Lower leg skin (tissue), 4 donors: ENCODE measurements at regions not wholly inside any gene's neighbourhood (a gene's known extent, or its start where the extent isn't known, plus 50 kb on each side); places are given as distances from the start of the nearest gene placed in this dataset.

Experiments used
- DNase-seq, 2 donors: peaks; one replicate each; pipeline ENCODE4 v3.0.0-alpha.2; 2019; ENCODE audit warnings: low spot score in 2 of 2
- H3K4me3 ChIP-seq: fragments of 200-600 bp; sonication (generic); 2 replicates; pipeline ENCODE4 v1.5.1; 2017; ENCODE audit warnings: mild to moderate bottlenecking, low read depth; ENCODE audit not compliant: poor library complexity, severe bottlenecking
- POLR2A ChIP-seq, 2 donors: fragments of 450-650 bp; IDR thresholded peaks; one replicate each; pipeline ENCODE4 v1.6.1; 2016 to 2017; ENCODE audit warnings: antibody characterized with exemption in 2 of 2, mild to moderate bottlenecking in 1 of 2, moderate library complexity in 1 of 2
- WGBS, 2 donors: methylation state at CpG; one replicate each; pipeline ENCODE4 v1.1.5; 2018; 5-methylcytosine and 5-hydroxymethylcytosine counted together
- intact Hi-C: fragments of 100-400 bp; cut with DNase I; formaldehyde crosslinking; loops from one replicate; pipeline ENCODE4 v1.15.0; 2023; ENCODE audit warnings: low total_unique reads
- TF ChIP-seq, protein P1 (sequence below), 3 donors: fragments of 450-650 bp; IDR thresholded peaks; one replicate each; pipeline ENCODE4 v1.5.1; 2016; ENCODE audit warnings: antibody characterized with exemption in 3 of 3, mild to moderate bottlenecking in 3 of 3, moderate library complexity in 2 of 3

DNA sequence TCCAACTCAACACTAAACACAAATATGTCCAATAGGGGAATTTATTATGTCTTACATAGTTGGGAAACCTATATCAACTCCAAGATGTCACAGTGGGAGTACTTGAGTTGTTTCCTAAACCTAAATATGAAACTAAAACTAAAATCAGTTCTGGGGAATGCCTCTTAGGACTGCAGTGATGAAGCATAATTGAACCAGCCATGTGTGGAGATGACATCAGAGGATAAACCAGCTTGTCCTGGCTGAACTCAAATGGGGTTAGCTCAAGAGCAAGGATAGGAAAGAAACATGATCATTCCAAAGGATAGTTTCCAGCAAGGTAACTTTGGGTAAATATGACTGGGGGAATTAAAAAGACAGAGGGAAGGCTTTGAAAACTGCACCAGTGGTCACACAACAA lies 88.9 kb upstream of the PLPPR1 start:
- H3K4me3 ChIP-seq: no peak overlapping the region
- TF ChIP-seq, protein P1, sequence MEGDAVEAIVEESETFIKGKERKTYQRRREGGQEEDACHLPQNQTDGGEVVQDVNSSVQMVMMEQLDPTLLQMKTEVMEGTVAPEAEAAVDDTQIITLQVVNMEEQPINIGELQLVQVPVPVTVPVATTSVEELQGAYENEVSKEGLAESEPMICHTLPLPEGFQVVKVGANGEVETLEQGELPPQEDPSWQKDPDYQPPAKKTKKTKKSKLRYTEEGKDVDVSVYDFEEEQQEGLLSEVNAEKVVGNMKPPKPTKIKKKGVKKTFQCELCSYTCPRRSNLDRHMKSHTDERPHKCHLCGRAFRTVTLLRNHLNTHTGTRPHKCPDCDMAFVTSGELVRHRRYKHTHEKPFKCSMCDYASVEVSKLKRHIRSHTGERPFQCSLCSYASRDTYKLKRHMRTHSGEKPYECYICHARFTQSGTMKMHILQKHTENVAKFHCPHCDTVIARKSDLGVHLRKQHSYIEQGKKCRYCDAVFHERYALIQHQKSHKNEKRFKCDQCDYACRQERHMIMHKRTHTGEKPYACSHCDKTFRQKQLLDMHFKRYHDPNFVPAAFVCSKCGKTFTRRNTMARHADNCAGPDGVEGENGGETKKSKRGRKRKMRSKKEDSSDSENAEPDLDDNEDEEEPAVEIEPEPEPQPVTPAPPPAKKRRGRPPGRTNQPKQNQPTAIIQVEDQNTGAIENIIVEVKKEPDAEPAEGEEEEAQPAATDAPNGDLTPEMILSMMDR (IDR thresholded peaks at IDR 0.05): no peak
- TF ChIP-seq POLR2A (IDR thresholded peaks at IDR 0.05): no peak
- DNase-seq: no peak
- intact Hi-C loops: no loop called here

DNA sequence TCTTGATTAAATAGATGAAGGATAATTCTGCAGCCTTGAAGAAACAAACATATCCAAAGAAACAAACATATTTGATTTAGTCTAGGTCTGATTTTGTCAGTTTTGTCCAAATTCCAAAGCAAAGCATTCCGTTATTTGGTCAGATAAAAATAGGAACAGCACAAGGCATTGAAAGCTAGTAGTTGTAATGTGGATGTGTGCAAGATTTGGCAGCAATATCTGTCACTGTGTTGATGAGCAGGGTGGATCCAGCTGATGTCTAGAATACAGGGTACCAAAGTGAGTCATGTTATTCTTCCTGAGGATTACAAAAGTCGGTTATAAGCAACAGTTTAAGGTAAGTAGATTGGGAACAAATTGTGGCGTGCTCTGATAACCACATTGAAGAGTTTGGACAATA lies 69.3 kb upstream of the PLPPR1 start:
- no peak for DNase-seq
- no peak for TF ChIP-seq POLR2A (IDR thresholded peaks at IDR 0.05)
- TF ChIP-seq, protein P1 (IDR thresholded peaks at IDR 0.05): no peak
- intact Hi-C loops: no loop called here
- WGBS, 2 donors: 62 to 69% methylated on average over 3 of the region's 3 CpGs
- H3K4me3 ChIP-seq: no peak overlapping the region
